Breast epithelium (tissue), 3 donors: ENCODE measurements at regions not wholly inside any gene's neighbourhood (a gene's known extent, or its start where the extent isn't known, plus 50 kb on each side); places are given as distances from the start of the nearest gene placed in this dataset.

Experiments used
- CTCF ChIP-seq, 3 donors: fragments of 450-650 bp; IDR thresholded peaks; one replicate each; pipeline ENCODE4 v1.5.1; 2016 to 2017; ENCODE audit warnings: antibody characterized with exemption in 3 of 3, mild to moderate bottlenecking in 3 of 3, moderate library complexity in 3 of 3
- POLR2A ChIP-seq: fragments of 450-650 bp; IDR thresholded peaks from one replicate; pipeline ENCODE4 v1.6.1; 2016; ENCODE audit warnings: antibody characterized with exemption, mild to moderate bottlenecking, moderate library complexity
- POLR2AphosphoS5 ChIP-seq, 3 donors: sonication (generic); formaldehyde crosslinking; IDR thresholded peaks; one replicate each; pipeline ENCODE4 v1.6.1; 2017; ENCODE audit warnings: antibody characterized with exemption in 3 of 3

GRCh38 chr4:107442538-107443111 is 277.4 kb downstream of the PAPSS1 start:
- TF ChIP-seq CTCF (IDR thresholded peaks at IDR 0.05) (no peak), POLR2A (no peak), POLR2AphosphoS5 (IDR thresholded peaks at IDR 0.05) (no peak)
